GM18873 (cell line): ENCODE measurements at regions not wholly inside any gene's neighbourhood (a gene's known extent, or its start where the extent isn't known, plus 50 kb on each side); places are given as distances from the start of the nearest gene placed in this dataset.

Experiments used
- ATAC-seq: cut with Tn5 transposase; IDR thresholded peaks from one replicate; pipeline ENCODE4 v1.9.1; 2021; ENCODE audit warnings: mild to moderate bottlenecking, moderate library complexity, moderate number of reproducible peaks; ENCODE audit not compliant: unreplicated experiment, low FRiP score

- no peak for ATAC-seq
Observed at GRCh38 chr10:88193018-88193417, 329.6 kb downstream of the PTEN start.

- ATAC-seq: no peak
Observed at GRCh38 chr10:88194041-88194887, 330.8 kb downstream of the PTEN start.

DNA sequence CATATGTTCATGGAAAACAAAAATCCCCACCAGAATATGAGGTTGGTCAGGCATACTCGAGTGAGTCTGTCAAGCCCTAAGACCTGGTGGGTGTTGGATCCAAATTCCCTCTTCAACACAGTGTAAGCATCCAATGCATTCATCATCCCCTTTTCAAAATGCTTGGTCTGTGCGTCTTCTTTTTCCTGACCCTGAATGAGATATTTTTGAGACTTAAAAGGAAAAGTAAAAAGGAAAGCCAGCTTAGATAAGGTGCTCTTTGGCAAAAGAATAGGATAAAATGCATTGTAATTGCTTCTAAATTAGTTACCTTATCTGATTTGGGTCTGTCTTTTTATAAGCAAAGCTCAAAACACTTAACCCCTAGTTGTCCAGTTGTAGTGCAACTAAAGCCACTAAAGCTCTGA, 331.5 kb downstream of the PTEN start:
- no peak for ATAC-seq

GRCh38 chr10:88195841-88196240, 332.4 kb downstream of the PTEN start:
- ATAC-seq: no peak

DNA sequence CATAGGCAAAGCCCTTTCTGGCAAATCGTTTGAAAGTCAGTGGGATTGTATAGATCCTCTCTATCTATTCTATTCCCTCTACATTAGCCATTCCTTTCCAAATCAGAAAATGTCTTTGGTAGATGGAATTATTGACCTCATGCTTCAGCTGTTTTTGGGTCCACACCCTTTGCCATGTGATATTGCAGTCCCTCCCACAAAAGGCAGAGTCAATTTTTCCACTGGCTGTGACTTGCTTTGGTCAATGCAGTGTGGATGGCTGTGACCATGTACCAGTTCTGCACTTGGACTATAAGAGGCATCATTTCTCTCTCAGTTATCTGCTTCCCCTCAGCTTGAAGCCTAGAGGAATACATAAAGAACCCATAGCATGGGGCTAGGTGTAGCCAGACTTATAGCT, 332.9 kb downstream of the PTEN start:
- no peak for ATAC-seq

- no peak for ATAC-seq
Observed at GRCh38 chr10:88198023-88198422, 334.6 kb downstream of the PTEN start.

GRCh38 chr10:88200312-88201032, 337.0 kb downstream of the PTEN start:
- no peak for ATAC-seq

- no peak for ATAC-seq
Observed at GRCh38 chr10:88205842-88206446, 342.5 kb downstream of the PTEN start.

DNA sequence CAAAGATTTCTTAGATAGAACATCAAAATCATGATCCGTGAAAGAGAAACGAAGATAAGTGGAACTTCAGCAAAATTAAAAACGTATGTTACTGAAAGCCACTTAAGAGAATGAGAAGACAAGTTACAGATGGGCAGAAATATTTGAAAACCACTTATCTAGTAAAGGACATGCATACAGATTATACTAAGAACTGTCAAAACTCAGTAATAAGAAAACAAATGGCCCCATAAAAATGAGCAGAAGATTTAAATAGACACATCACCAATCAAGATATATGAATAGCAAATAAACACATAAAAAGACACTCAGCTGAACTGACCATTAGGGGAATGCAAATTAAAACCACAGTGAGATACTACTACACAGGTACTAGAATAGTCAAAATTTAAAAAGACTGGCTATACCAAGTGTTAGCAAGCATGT, 343.7 kb downstream of the PTEN start:
- ATAC-seq: no peak

GRCh38 chr10:88209231-88209630, 345.8 kb downstream of the PTEN start:
- ATAC-seq: no peak

DNA sequence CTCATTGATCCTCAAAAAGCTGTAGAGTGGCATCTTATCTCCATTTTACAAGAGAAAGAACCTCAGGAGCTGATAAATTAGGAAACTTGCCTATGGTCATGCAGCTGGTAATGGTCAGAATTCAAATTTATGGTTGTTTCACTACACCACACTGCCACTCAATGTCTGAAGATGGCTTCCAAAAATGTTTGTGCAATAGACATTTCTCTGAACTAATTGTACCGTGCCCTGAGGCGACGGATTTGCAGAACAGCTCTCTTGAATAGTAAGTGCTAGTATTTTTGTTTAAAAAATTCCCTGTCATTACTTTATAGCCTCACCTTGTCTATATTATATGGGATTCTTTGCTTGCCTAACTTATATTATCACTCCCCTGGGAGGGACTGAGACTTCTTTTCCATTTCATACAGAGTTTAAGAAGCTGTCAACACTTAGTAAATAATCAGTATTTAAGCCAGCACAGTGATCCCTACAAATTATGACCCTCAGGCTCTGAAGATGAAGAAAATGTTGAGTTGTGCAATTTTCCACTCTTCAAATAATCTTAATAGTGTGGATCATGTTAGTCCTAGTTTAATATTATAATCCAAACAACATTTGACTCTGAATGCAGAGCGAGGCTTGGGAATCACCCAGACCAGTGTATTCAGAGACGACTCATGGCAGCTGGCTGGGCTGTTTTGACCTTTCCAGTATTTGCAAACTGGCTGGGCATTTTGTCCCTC, 346.6 kb downstream of the PTEN start:
- ATAC-seq: no peak

DNA sequence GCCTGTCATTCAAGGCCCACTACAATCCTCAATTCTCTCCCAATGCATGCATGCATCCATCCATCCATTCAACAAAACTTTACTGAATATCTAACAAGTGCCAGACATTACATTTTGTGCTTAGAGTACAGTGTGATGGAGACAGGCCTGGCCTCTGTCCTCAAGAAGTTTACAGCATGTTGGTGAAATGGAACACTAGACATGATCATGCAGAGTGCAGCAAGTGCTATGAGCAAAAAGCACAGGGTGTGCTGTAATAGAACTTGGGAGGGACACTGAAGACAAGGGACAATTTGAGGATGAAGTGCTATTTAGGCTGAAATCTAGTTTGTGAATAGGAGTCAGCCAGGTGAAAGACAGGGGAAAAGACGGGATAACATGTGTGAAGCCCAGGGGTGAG, 347.8 kb downstream of the PTEN start:
- ATAC-seq: no peak

DNA sequence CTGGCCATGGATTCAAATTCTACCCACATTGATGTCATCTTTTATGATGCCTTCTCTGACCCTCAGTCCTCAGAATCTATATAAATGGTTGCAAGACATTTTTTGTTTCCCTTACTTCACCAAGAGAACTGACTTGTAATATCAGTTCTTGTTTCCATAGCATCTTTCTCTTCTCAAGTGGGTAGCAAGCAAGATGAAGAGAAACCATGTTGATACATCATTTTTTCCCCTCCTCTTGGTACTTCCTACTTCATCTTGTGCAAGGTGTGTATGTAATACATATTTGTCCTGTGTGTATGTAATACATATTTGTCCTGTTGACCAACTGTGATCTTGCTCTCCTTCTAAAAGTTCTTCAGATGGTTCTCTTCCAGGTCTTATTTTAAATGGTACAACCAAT, 348.6 kb downstream of the PTEN start:
- ATAC-seq: no peak

DNA sequence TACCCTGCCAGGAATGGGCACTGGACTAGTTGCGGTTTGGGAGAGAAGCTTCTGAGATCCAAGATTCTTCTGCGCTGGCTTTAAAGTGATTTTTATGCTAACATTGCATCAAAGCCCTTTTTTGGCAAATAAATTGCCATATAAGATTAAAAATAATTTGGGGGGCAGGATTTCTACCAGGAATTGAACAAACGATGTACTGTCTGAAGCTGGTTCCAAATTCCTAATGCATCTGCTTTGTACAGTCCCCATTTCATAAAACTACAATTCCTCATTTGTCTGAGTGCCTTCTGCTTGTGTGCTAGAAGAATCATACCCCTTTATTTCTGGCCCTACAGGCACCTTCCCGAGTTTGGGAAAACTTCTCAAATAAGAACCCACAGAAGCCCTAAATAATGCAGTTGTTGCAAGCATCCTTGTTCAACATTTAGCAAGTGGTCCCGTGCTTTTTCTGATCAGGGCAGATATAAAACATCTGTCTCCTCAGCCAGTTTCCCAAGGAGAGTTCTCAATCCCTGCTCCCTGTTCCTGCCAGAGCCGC, 349.7 kb downstream of the PTEN start:
- ATAC-seq: no peak

DNA sequence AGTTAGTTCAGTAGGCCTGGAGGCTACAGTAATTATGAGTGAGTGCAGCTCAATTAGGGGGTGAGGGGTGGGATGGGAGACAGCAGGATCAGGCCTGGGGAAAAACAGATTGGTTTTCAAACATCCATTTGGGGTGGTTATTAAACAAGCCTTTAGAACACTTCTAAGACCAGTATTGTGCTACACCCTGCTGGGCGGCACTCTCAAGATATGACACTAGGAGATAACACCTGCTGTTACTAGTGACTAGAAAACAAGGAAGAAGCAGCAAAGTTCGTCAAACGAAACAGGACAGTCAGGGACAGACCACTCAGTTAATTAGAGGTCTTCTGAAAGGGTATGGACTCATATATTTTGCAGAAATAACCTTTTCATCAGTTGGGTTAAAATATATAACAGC, 353.6 kb downstream of the PTEN start:
- no peak for ATAC-seq

GRCh38 chr10:88218362-88218761, 354.9 kb downstream of the PTEN start:
- no peak for ATAC-seq

DNA sequence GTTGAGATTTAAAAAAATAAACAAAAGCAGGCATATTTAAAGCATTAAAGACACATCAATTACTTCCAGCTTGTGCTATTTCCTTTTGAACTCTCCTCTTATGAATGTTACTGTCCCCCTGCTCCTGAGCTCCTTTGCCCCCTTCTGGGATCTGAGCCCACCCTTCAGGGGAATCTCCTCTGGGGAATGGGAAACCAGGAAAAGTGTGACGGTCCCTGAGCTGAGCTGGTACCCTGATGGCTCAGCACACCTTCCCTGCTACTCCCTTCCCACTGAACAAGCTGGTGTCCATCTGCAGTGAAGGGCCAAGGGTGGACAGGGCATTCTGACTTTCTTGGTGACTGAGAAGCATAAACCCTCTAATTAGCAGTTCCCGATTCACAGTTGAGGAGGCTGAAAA, 356.3 kb downstream of the PTEN start:
- no peak for ATAC-seq

DNA sequence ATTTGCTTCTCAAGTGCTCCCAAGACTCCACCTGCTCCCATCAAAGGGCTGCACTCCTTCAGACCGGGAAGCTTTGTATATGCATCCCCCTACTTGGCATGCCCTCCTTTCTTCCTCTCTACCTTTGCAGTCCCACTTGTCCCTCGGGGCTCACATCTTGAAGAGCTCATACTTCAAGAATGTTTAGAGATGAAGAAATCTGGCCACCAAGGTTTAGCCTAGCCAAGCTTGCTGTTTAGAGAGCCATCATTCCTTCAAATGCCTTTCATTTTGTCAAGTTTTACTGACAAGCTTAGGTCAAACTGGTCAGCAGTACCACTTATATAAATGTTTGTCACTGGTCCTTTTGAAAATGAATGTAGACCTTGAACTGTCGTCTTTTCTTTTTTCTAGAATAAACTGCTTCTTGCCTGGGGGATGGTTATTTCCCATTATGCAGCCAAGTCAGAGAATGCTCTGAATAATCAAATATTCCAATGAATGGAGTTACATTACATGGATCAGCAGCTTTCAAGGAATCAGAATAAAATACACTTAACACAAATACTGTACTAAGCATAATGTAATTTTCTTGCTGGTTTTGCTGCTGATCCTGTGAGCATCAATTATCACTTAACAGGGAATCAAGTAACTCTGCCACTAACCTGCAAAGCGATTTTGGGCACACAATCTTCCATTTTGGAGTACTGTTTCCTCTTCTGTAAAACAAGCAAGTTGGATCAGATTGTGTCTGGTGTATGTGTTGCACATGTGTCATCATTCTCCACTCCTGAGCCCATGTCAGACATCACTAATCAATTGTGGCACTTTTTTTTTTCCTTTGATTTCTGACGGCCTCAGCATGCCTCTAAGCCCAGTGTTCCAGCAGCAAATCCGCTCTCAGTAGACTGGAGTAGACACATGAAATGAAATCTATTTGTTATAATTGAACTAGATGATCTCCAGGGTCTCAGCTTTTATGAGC, 357.9 kb downstream of the PTEN start:
- ATAC-seq: no peak

- ATAC-seq: no peak
Observed at GRCh38 chr10:88222881-88223280, 359.5 kb downstream of the PTEN start.
